GM19463 (cell line): ENCODE measurements at regions not wholly inside any gene's neighbourhood (a gene's known extent, or its start where the extent isn't known, plus 50 kb on each side); places are given as distances from the start of the nearest gene placed in this dataset.

ENCODE experiments used
- ATAC-seq: cut with Tn5 transposase; IDR thresholded peaks from one replicate; pipeline ENCODE4 v1.9.1; 2021; ENCODE audit warnings: mild to moderate bottlenecking, moderate library complexity; ENCODE audit not compliant: unreplicated experiment

- no peak for ATAC-seq
Measured at GRCh38 chr2:41895334-41895664, 152.5 kb upstream of the PKDCC start.

DNA sequence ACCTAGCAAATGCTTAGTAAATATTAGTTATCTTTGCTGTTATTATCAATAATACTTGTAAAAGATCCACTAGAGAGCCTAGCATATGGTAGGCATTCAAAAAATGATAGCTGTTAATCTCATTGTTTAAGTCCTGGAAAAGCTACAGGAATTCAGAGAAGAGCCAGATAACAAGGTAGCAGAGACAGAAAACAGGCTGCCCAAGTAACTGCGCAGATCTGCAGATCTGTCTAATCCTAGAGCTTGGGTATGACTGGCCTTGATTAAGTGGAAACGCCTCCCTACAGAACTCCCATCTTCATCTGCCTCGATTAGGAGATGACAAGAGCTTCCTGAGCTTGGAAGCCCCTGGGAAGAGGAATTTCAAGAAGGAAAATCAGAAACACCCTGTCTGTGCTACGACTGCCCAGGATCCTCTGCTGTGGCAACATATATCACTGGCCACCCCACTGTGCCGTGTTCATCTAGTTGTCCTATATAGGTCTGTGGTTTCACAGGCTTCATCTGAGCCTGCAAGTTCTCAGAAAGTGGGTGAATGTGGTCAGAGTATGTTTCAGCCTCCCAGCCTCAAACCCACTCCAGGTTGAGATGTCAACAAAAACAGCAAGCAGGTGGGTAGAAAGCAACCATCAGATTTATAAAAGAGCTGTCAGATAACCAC lies 151.5 kb upstream of the PKDCC start:
- peak; percentile 93 for ATAC-seq

DNA sequence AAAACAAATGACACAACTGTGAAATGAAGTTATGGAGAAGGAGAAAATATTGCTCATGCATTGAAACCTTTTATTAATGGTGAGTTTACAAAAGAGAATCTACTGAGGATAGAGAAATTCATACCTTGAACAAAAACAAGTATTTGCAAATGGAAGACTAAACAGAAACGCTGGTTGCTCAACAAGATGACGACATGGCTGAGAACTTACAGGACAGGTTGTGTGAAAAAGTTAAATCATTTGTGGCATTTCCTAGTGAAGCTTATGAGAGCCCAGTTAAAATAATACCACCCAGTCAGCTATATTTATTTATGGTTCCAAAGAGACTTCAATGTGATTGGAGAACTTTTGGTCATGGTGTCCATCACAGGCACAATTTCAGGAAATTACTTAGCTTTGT lies 148.6 kb upstream of the PKDCC start:
- no peak for ATAC-seq

DNA sequence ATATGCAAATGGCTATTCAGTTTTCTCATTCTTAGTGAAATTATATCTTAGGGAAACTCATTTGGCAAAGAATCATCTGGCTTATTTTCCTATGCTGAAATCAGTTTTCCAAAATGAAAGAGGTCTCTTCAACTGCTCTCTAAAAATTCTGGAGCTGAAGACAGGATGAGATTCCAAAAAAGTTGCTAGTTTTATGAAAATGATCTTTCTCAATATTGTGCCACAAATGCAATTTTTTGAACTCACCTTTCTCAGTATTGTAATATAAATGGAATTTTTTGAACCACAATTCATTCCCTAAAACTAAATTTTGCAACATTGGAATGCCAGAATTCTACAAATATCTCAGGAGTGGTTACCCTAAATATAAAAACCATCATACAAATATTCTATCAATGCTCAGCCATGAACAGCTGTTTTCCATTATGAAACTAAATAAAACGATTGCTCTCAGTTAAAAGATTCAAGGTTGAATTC lies 147.7 kb upstream of the PKDCC start:
- no peak for ATAC-seq

- ATAC-seq, result no peak
Measured at GRCh38 chr2:41902897-41903296, 144.9 kb upstream of the PKDCC start.

DNA sequence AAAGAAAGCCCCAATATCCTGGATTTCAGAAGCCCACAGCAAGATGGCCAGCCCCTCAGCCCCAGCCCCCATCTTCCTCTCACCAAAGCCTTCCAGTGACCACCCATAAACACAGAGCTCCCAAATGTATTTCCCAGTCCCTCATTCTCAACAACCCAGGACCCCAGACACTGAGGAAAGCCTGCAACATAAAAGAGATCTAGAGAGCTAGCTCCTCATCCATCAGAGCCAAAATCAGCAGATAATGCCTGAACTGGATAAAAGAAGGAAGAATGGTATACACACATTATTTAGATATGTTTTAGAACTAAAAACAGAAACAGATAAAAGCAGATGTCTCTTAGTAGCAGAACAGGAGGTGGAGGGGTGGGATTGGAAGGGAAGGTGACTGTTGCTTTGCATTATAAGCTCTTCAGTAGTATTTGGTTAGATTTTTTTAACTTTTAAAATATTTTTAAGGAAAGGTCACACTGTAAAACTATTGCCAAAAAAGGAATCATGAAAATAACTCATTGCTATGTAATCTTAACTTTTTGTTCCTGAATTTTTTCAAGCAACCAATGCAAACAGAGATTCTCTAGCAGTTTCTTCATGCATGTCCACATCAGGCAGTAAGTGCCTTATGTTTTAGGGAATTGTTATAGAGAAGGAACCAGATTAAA lies 144.2 kb upstream of the PKDCC start:
- ATAC-seq, result no peak

DNA sequence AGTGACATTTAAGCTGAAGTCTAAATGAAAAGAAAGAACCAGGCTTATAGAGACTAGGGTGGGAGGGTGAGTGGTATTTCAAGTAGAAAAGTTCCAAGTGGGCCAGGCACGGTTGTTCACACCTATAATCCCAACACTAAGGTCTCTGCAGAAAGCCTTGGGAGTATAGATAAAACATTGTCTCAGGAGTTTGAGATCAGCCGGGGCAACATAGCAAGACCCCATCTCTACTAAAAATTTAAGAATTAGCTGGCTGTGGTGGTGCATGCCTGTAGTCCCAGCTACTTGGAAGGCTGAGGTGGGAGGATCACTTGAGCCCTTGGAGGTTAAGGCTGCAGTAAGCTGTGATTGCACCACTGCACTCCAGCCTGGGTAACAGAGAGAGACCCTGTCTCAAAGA lies 143.4 kb upstream of the PKDCC start:
- ATAC-seq, result no peak

- ATAC-seq, result no peak
Measured at GRCh38 chr2:41905597-41906337, 142.1 kb upstream of the PKDCC start.

DNA sequence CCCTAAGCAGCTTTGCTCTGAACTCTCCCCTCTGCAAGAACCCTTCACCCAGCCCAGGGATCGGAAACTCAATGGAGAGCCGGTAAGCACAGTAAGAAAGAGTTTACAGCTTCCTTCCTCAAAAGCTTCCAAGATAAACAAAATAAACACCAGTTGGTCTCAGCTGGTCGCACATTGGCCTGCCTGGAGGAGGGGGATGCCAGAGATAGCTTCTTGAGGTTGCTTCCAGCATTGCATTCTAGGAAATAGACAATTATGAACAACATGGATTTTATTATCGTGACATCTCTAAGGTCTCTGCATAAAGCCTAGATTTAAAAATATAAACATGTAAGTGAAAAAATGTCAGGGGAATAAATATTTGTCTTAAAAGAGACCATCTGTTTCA lies 141.5 kb upstream of the PKDCC start:
- ATAC-seq, result no peak

- no peak for ATAC-seq
Measured at GRCh38 chr2:41907141-41907540, 140.7 kb upstream of the PKDCC start.

DNA sequence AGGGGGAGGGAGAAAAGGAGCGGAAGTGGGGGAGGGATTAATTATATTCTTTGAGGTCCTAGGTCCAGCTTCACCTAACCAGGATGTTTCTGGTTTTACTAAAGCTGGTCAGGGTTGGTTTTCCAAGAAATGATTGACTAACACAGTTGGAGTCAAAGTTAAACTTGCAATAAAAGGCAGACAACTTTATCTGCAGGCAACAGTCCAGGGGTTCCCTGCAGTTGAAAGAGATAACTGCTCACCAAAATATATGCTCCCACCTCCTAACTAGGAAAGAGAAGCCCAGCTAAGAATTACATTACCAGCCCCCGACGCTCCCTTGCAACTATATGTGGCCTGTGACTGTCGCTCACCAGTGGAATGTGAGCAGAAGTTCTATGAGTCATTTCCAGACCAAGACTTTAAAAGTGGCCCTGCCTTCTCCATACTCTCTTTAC lies 140.0 kb upstream of the PKDCC start:
- ATAC-seq, result no peak

DNA sequence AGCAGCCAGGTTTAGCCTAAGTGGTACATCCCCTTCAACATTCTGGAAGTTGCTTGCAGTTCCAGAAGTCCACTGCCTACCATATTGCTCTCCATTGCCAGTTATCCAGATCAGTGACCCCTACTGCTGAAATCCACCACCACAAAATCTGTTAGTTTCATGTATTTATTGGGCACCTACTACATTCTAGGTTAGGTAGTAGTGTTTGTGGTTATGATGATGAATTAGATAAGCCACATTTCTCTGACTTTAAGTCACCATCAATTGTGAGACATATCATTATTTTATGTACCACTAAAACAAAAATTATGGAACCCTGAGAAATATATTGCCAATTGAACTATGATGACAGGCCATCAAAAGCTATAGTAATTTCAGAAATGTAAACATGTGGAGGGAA lies 139.5 kb upstream of the PKDCC start:
- no peak for ATAC-seq

GRCh38 chr2:41909584-41909983 lies 138.2 kb upstream of the PKDCC start:
- no peak for ATAC-seq

DNA sequence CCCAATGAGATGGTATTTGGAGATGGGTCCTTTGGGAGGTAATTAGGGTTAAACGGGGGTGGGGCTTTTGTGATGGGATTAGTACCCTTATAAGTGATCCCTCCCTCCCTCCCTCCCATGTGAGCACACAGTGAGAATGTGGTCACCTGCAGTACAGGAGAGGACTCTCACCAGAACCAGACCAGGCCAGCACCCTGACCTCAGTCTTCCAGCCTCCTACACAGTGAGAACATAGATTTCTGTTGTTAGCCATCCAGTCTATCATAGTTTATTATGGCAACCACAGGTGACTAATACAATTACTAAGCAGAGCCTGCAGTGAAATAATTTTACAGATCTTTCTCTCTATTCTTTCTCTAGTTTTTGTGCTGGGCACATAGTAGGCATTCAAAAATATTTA lies 137.7 kb upstream of the PKDCC start:
- ATAC-seq, result no peak

DNA sequence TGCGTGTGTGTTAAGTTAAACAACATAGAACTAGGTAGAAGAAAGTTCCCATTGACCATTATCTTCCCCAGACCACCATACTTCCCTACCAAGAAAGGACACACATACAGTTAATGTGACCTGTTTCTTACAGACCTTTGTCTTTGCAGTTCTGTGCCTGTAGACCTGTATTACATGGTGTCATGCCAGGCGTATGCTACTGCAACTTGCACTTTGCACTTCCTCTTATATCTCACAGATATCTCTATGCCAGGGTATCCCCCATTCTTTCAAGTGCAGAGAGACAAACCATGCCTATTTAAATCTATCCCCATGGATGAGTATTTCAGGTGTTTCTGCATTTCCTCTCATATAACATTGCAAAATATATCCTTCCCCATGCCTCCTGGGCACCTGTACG lies 136.8 kb upstream of the PKDCC start:
- no peak for ATAC-seq

DNA sequence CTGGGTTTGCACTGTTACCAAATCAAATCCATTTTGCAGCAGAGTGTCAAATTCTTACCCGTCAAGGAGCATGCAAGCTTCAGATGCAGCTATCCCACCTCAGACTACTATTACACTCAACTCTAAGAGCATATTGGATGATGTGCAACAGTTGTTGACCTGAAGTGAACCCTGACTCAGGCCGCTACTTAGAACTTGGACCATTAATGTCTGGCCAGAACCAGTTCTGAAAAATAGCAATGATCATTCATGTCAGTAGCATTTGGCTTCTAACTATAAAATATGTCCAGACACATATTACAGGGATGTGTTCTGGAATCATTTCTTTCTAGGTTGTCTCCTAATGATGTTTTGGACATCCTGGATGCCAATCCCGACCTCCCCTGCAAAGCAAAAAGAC lies 135.5 kb upstream of the PKDCC start:
- no peak for ATAC-seq

- ATAC-seq, result no peak
Measured at GRCh38 chr2:41912776-41913175, 135.0 kb upstream of the PKDCC start.

DNA sequence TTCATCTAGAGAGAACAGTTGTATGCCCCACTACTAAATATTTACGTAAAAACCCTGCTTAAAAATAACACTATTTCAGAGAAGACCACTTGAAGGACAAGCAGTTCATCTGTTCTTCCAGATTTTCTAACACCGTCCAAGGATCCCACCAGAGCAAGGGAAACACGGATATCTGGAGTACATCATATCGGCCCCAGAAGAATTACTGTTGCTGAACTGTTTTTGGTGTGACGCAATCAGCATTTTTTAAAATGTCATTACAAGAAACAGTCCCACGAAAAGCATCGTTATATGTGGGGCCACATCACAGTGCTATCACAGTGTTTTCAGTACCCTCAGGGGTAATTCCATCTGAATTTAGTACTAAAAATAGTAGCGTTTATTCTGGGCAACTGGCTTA lies 134.5 kb upstream of the PKDCC start:
- ATAC-seq, result no peak

DNA sequence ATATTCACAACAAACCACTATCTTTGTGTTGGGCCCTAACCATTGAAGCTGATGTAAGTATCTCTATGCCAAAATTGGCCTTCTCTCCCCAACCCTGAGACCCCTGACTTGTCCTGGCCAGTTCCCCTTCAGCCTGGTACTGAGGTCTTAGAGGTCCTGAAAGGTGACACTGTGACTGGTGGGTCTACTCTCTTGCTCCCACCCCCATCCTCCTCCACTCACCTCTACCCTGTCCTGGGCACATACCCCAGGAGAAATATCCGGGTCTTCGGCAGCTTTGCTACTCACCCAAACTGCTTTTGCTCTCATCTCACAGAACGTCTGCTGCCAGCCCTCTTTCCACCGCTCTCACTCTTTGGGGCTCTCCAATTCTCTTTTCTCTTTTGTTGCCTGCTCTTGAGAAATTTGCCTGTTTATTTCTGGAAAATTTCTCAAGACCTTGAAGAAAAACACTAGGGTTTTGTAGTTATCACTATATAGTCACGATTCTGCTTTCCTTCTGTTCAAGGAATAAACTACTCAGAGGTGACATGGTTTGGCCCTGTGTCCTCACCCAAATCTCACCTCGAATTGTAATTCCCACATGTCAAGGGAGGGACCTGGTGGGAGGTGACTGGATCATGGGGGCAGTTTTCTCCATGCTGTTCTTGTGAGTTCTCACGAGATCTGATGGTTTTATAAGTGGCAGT lies 133.8 kb upstream of the PKDCC start:
- ATAC-seq, result no peak

DNA sequence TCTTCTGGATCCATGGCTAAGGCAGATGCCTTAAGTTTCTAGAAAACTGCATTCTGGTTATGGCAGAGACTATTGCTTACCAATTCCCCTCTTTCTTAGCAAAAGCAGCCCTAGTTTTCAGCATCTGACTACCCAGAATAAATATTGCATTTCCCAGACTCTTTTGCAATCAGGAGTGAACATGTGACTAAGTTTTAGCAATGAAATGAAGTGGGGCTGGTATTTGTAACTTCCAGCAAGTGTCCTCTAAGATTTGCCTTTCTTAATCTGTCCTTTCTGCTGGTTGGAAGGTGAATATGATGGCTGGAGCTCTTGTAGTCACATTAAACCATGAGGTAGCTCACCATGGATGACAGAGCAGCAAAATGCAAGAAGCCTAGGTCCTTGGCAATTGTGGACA lies 132.9 kb upstream of the PKDCC start:
- no peak for ATAC-seq

DNA sequence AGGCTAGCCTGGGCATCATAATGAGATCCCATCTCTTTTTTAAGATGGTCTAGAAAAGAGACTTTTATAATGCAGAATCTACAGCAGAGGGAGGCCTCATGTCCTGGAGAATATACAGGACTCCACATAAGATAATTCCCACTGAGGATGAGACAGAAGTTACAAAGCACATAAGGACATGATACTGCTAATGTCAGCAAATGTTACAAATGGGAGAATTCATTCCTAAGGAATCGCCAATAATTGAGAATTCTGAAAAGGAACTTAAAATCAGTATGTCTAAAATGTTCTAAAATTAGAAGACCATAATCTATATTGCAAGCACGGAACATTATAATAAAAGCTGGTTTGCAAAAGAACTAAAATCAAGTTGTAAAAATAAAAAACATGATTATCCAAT lies 131.6 kb upstream of the PKDCC start:
- ATAC-seq, result no peak

GRCh38 chr2:41917587-41917986 lies 130.2 kb upstream of the PKDCC start:
- ATAC-seq, result no peak
